GM13976 (cell line): ENCODE measurements at regions not wholly inside any gene's neighbourhood (a gene's known extent, or its start where the extent isn't known, plus 50 kb on each side); places are given as distances from the start of the nearest gene placed in this dataset.
"Not testable (repeated sequence)": the region's sequence is repeated elsewhere in the genome, so short reads cannot be mapped to it uniquely, and the experiment has no call there.

Experiments used
- DNase-seq: peaks from one replicate; pipeline ENCODE4 v3.0.0; 2012; ENCODE audit warnings: low spot score
- in situ Hi-C: fragments of 300-500 bp; cut with MboI; formaldehyde crosslinking; loops from one replicate; pipeline ENCODE4 v1.12.0; 2022; ENCODE audit warnings: low sequenced_read_pairs, mixed read lengths, inconsistent platforms; ENCODE audit not compliant: unreplicated experiment
- TF ChIP-seq, protein P1 (sequence below): IDR thresholded peaks from 2 replicates; pipeline ENCODE4 v1.5.1; 2012; ENCODE audit warnings: borderline replicate concordance, mild to moderate bottlenecking; ENCODE audit not compliant: insufficient read depth; ENCODE audit errors: extremely low read depth, missing control alignments, control extremely low read depth

DNA sequence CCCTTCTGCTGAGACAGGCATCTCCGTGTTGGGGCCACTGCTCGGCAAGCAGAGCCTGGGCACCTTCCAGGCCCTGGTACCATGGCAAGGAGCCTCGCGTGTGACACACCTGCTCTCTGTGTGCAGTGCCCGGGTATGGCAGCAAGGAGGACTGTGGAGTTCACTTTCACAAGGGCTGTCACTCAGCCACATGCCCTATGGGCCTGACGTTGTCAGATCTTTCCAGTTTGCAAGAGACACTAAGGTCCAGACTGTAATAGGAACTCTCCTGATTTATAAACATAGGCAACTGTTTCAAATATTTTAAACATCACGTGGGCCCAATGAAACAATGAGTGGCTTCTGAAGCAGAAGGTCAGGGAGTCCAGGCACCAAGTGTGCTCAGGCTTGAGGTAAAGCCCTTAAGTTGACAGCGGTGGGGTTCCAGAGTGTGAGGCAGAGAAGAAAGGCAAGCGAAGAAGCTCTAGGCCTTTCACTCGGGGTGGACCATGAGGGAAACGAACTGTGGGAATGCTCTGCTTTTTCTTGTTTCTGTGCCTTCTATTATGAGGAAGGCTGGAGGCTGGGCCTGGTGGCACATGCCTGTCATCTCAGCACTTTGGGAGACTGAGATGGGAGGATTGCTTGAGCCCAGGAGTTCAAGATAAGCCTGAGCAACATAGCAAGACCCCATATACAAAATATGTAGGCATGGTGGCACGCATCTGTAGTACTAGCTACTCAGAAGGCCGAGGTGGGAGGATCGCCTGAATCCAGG is 108.6 kb upstream of the TRIM2 start:
- DNase-seq, result no peak
- in situ Hi-C loops, result no loop called here
- TF ChIP-seq, protein P1, sequence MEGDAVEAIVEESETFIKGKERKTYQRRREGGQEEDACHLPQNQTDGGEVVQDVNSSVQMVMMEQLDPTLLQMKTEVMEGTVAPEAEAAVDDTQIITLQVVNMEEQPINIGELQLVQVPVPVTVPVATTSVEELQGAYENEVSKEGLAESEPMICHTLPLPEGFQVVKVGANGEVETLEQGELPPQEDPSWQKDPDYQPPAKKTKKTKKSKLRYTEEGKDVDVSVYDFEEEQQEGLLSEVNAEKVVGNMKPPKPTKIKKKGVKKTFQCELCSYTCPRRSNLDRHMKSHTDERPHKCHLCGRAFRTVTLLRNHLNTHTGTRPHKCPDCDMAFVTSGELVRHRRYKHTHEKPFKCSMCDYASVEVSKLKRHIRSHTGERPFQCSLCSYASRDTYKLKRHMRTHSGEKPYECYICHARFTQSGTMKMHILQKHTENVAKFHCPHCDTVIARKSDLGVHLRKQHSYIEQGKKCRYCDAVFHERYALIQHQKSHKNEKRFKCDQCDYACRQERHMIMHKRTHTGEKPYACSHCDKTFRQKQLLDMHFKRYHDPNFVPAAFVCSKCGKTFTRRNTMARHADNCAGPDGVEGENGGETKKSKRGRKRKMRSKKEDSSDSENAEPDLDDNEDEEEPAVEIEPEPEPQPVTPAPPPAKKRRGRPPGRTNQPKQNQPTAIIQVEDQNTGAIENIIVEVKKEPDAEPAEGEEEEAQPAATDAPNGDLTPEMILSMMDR, result no peak

DNA sequence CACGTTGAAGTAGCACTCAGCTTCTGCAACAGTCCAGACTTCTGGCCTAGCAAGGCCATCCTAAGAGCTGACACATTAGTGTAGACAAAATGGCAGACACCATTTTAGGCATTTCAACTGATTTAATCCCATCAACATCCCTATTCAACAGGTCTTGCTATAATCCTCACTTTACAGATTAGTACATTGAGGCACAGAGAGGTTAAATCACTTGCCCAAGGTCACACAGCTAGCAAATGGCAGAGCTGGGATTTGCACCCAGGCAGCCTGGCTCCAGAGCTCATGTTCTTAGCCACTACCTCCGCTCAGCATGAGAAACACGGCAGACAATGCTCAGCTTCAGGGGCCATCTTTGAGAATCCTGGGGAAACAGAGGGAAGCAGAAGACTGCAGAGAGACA is 107.9 kb upstream of the TRIM2 start:
- TF ChIP-seq, protein P1, result no peak
- DNase-seq, result no peak
- in situ Hi-C loops, result no loop called here

DNA sequence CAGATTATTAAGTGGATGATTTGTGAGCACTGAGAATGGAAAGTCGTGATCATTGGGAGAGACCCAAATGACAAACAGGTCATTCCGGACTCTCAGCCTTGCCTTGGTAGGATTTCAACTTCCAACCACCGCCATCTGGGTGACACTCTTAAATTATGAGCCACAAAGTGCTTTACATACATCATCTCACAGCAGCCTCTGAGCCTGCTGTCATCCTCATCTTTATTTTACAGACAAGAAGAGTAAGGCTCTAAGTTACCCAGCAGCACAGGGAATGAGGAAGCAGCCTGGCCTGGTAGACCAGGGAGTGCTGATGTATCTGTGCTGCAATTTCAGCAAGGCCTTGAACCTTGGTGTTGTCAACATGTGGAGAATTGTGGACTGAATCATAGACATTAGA is 105.8 kb upstream of the TRIM2 start:
- in situ Hi-C loops, result no loop called here
- TF ChIP-seq, protein P1, result no peak
- DNase-seq, result no peak

DNA sequence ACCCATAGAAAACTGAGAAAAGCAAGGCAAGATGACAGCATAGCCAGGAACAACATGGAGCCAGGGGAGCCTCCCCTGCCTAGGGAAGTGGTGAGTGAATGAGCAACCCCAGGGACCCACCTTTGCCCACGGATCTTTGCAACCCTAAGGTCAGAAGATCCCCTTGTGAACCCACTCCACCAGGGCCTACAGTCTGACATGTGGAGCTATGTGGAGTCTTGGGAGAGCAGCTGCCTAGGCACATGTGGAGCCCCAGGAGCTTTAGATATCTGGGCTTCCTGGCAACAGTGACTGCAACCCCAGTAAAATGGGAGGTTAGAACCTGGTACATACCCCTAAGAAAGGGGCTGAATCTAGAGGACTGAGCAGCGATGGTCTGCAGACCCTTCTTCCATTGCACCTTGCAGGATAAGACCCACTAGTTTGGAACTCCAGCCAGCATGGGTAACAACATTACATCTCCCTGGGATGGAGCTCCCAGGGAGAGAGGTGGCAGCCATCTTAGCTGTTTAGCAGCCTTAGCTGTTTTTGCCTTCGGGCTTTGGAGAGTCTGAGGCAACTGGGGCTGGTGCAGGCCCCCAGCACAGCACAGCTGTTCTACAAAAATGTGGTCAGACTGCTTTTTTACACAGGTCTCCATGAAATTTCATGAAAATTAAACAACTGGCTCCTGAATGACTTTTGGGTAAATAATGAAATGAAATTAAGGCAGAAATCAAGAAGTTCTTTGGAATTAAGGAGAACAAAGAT is 104.7 kb upstream of the TRIM2 start:
- no peak for DNase-seq
- in situ Hi-C loops, result no loop called here
- TF ChIP-seq, protein P1, result no peak

DNA sequence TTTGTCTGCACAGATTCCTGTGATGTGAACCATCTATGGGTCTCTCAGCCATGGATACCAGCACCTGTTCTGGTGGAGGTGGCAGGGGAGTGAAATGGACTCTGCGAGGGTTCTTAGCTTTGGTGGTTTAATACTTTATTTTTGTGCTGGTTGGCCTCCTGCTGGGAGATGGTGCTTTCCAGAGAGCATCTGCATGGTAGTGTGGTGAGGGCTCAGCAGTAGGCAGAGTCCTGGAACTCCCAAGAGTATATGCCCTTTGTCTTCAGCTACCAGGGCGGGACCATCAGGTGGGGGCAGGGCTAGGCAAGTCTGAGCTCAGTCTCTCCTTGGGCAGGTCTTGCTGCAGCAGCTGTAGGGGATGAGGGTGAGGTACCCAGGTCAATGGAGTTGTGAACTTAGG is 97.5 kb upstream of the TRIM2 start:
- DNase-seq, in situ Hi-C loops: not testable (repeated sequence)

DNA sequence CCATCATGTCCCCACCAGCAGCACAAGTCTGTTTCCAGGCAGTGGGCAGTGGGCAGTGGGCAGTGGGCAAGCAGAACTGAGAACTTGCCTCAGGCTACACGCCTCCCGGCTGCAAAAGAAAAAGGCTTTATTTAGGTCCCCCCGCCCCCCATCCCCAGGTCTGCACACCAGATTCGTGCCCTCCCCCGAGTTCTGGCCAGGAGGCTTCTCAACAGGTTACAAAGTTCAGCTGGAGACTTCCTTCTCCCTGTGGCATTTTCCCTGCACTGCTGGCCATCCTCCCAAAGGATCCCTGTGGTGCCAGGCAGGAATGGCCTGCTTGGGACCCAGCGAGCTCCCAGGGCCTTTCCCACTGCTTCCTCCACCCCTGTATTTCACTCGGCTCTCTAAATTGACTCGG is 97.0 kb upstream of the TRIM2 start:
- in situ Hi-C loops, result no loop called here
- TF ChIP-seq, protein P1, result no peak
- no peak for DNase-seq

DNA sequence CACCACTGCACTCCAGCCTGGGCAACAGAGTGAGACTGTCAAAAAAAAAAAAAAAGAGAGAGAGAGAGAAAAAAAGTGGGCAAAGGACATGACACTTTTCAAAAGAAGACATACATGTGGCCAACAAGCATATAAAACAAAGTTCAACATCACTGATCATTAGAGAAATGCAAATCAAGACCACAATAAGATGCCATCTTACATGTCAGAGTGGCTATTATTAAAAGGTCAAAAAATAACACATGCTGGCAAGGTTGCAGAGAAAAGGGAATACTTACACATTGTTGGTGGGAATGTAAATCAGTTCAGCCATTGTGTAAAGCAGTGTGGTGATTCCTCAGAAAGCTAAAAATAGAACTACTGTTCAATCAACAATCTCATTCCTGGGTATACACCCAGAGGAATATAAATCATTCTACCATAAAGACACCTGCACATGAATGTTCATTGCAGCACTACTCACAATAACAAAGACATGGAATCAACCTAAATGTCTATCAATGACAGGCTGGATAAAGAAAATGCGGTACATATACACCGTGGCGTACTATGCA is 94.9 kb upstream of the TRIM2 start:
- in situ Hi-C loops, result no loop called here
- TF ChIP-seq, protein P1, result no peak
- DNase-seq, result no peak
